ENCODE measurements at regions not wholly inside any gene's neighbourhood (a gene's known extent, or its start where the extent isn't known, plus 50 kb on each side); places are given as distances from the start of the nearest gene placed in this dataset.
"Not testable (repeated sequence)": the region's sequence is repeated elsewhere in the genome, so short reads cannot be mapped to it uniquely, and the experiment has no call there.

GRCh38 chr10:10047426-10047825, 970.2 kb upstream of the CELF2 start:
- DNase-seq (ENCODE audit: low read depth), result no peak

- no peak for DNase-seq (ENCODE audit: low read depth)
Observed at GRCh38 chr10:10053051-10053450, 964.6 kb upstream of the CELF2 start.

GRCh38 chr10:10054466-10054865, 963.2 kb upstream of the CELF2 start:
- no peak for DNase-seq (ENCODE audit: low read depth)

GRCh38 chr10:10055656-10056442, 961.8 kb upstream of the CELF2 start:
- no peak for DNase-seq (ENCODE audit: low read depth)

- DNase-seq (ENCODE audit: low read depth), result no peak
Observed at GRCh38 chr10:10056961-10057360, 960.7 kb upstream of the CELF2 start.

GRCh38 chr10:10067644-10068043, 950.0 kb upstream of the CELF2 start:
- DNase-seq (ENCODE audit: low read depth), result no peak

- DNase-seq (ENCODE audit: low read depth), result not testable (repeated sequence)
Observed at GRCh38 chr10:10074847-10075246, 942.8 kb upstream of the CELF2 start.

- DNase-seq (ENCODE audit: low read depth), result no peak
Observed at GRCh38 chr10:10078446-10078845, 939.2 kb upstream of the CELF2 start.

GRCh38 chr10:10092581-10092980, 925.1 kb upstream of the CELF2 start:
- DNase-seq (ENCODE audit: low read depth), result no peak

- no peak for DNase-seq (ENCODE audit: low read depth)
Observed at GRCh38 chr10:10093021-10093420, 924.7 kb upstream of the CELF2 start.

- DNase-seq (ENCODE audit: low read depth), result no peak
Observed at GRCh38 chr10:10094691-10095090, 923.0 kb upstream of the CELF2 start.

- DNase-seq (ENCODE audit: low read depth), result no peak
Observed at GRCh38 chr10:10096296-10096695, 921.4 kb upstream of the CELF2 start.

- DNase-seq (ENCODE audit: low read depth), result no peak
Observed at GRCh38 chr10:10096898-10097297, 920.8 kb upstream of the CELF2 start.

- DNase-seq (ENCODE audit: low read depth), result no peak
Observed at GRCh38 chr10:10101106-10101505, 916.6 kb upstream of the CELF2 start.

GRCh38 chr10:10110844-10111490, 906.7 kb upstream of the CELF2 start:
- DNase-seq (ENCODE audit: low read depth), result no peak

GRCh38 chr10:10118131-10118530, 899.5 kb upstream of the CELF2 start:
- DNase-seq (ENCODE audit: low read depth), result no peak

GRCh38 chr10:10120671-10121070, 897.0 kb upstream of the CELF2 start:
- DNase-seq (ENCODE audit: low read depth), result no peak

GRCh38 chr10:10125676-10126075, 892.0 kb upstream of the CELF2 start:
- no peak for DNase-seq (ENCODE audit: low read depth)

- no peak for DNase-seq (ENCODE audit: low read depth)
Observed at GRCh38 chr10:10126218-10126617, 891.5 kb upstream of the CELF2 start.

- no peak for DNase-seq (ENCODE audit: low read depth)
Observed at GRCh38 chr10:10128387-10128786, 889.3 kb upstream of the CELF2 start.

GRCh38 chr10:10130686-10131085, 887.0 kb upstream of the CELF2 start:
- no peak for DNase-seq (ENCODE audit: low read depth)

- DNase-seq (ENCODE audit: low read depth), result no peak
Observed at GRCh38 chr10:10132009-10132408, 885.7 kb upstream of the CELF2 start.

- no peak for DNase-seq (ENCODE audit: low read depth)
Observed at GRCh38 chr10:10133281-10133680, 884.4 kb upstream of the CELF2 start.

GRCh38 chr10:10138685-10139084, 879.0 kb upstream of the CELF2 start:
- DNase-seq (ENCODE audit: low read depth), result no peak

All from ELR (cell line).